GM12864 (cell line): ENCODE measurements at regions not wholly inside any gene's neighbourhood (a gene's known extent, or its start where the extent isn't known, plus 50 kb on each side); places are given as distances from the start of the nearest gene placed in this dataset.
"Not testable (repeated sequence)": the region's sequence is repeated elsewhere in the genome, so short reads cannot be mapped to it uniquely, and the experiment has no call there.

Source experiments
- DNase-seq: peaks from one replicate; pipeline ENCODE4 v3.0.0-alpha.2; 2011; ENCODE audit warnings: low read depth
- H3K4me3 ChIP-seq: 2 replicates; pipeline ENCODE4 v1.5.1; 2011; ENCODE audit warnings: mild to moderate bottlenecking, low read depth, low read length, control low read depth
- CTCF ChIP-seq: IDR thresholded peaks from 2 replicates; pipeline ENCODE4 v1.5.1; 2011; ENCODE audit warnings: low read depth, mild to moderate bottlenecking, moderate library complexity, low read length, control low read depth, inconsistent platforms; ENCODE audit errors: missing control alignments

GRCh38 chr1:88333086-88333695, 350.9 kb upstream of the PKN2 start:
- DNase-seq, result no peak
- H3K4me3 ChIP-seq, result no peak overlapping the region
- TF ChIP-seq CTCF, result no peak

- no peak for TF ChIP-seq CTCF
- no peak for DNase-seq
- no peak overlapping the region for H3K4me3 ChIP-seq
Observed at GRCh38 chr1:88341447-88341846, 342.6 kb upstream of the PKN2 start.

- not testable (repeated sequence) for H3K4me3 ChIP-seq, DNase-seq
Observed at GRCh38 chr1:88342081-88342480, 342.0 kb upstream of the PKN2 start.

- DNase-seq, result no peak
- H3K4me3 ChIP-seq, result no peak overlapping the region
- TF ChIP-seq CTCF, result no peak
Observed at GRCh38 chr1:88350648-88351047, 333.4 kb upstream of the PKN2 start.

GRCh38 chr1:88351960-88352359, 332.1 kb upstream of the PKN2 start:
- no peak overlapping the region for H3K4me3 ChIP-seq
- no peak for DNase-seq
- TF ChIP-seq CTCF, result no peak

- TF ChIP-seq CTCF, result no peak
- no peak overlapping the region for H3K4me3 ChIP-seq
- DNase-seq, result no peak
Observed at GRCh38 chr1:88354256-88354655, 329.8 kb upstream of the PKN2 start.

GRCh38 chr1:88357729-88358128, 326.3 kb upstream of the PKN2 start:
- DNase-seq, result no peak
- no peak overlapping the region for H3K4me3 ChIP-seq
- TF ChIP-seq CTCF, result no peak
